ENCODE measurements at regions not wholly inside any gene's neighbourhood (a gene's known extent, or its start where the extent isn't known, plus 50 kb on each side); places are given as distances from the start of the nearest gene placed in this dataset.

DNA sequence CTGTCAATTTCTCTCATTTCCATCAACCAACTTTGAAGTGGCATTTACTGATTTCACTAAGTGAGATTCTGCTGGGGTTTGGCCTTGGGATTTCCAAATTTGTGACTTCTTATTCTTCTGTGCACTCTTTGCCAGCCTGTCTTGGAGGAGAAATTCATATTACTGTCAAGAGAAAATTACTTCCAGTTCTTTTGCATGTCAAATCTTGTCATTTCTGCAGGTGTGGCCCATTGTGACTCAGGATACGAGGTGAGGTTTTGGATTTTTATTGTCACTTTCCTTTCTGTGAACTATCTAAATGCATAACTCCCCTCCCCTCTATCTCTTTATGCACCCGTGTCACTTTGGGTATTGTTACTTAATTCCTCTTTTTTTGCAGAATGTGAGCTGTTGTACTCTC is 102.6 kb upstream of the GUCY1A1 start:
- no peaks in the 10 kb centered on the region for H3K4me1 ChIP-seq (ENCODE audit: insufficient read depth, low read length)
- intact Hi-C loops (cut with DNase I, micrococcal nuclease) = no loop called here
- no peak overlapping the region for H3K27ac Mint-ChIP-seq
- ChIA-PET CTCF (no interaction called here), POLR2A (no interaction called here)
- TF ChIP-seq, protein P1, sequence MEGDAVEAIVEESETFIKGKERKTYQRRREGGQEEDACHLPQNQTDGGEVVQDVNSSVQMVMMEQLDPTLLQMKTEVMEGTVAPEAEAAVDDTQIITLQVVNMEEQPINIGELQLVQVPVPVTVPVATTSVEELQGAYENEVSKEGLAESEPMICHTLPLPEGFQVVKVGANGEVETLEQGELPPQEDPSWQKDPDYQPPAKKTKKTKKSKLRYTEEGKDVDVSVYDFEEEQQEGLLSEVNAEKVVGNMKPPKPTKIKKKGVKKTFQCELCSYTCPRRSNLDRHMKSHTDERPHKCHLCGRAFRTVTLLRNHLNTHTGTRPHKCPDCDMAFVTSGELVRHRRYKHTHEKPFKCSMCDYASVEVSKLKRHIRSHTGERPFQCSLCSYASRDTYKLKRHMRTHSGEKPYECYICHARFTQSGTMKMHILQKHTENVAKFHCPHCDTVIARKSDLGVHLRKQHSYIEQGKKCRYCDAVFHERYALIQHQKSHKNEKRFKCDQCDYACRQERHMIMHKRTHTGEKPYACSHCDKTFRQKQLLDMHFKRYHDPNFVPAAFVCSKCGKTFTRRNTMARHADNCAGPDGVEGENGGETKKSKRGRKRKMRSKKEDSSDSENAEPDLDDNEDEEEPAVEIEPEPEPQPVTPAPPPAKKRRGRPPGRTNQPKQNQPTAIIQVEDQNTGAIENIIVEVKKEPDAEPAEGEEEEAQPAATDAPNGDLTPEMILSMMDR (IDR thresholded peaks at IDR 0.05) = no peak
- no peaks in the 10 kb centered on the region for H3K27me3 ChIP-seq (ENCODE audit: control insufficient read depth in 1 of 2, insufficient read depth in 2 of 2, low read length in 2 of 2)
- H3K4me3 ChIP-seq (ENCODE audit: low read length) = no peak overlapping the region
- no peaks in the 10 kb centered on the region for H3K36me3 Mint-ChIP-seq (ENCODE audit: low read depth)
- H3K9me3 ChIP-seq (ENCODE audit: control insufficient read depth in 1 of 2, insufficient read depth in 1 of 2, low read length in 2 of 2) = no peaks in the 10 kb centered on the region
- H3K27ac ChIP-seq (ENCODE audit: low read depth in 1 of 2, low read length in 2 of 2) = no peak overlapping the region
- H3K4me1 Mint-ChIP-seq (ENCODE audit: low read depth) = no peaks in the 10 kb centered on the region
- DNase-seq (no peak), ATAC-seq (ENCODE audit: poor library complexity) (no peak)
- no peaks in the 10 kb centered on the region for H3K9me3 Mint-ChIP-seq
- H3K4me3 Mint-ChIP-seq = no peak overlapping the region
- H3K36me3 ChIP-seq (ENCODE audit: insufficient read depth, low read length) = no peaks in the 10 kb centered on the region
- no peaks in the 10 kb centered on the region for H3K27me3 Mint-ChIP-seq

DNA sequence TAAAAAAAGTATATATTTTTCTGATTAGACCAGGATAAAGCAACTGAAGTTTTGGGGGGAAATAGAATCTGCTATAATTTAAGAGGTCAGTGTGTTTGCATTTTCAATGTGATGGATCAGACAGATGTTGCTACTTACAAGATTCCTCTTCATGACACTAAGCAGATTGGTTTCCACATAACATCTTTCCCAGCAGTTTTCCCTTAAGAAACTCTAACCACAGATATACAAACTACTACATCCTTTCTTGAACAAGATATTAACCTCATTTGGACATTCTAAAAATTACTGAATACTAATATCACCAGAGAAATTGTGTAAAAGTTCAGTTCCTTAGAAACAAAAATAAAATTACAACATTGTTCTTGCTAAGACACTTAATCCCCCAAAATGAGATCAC is 106.7 kb upstream of the GUCY1A1 start:
- no peak for ATAC-seq (ENCODE audit: poor library complexity)
- H3K9me3 ChIP-seq (ENCODE audit: control insufficient read depth in 1 of 2, insufficient read depth in 1 of 2, low read length in 2 of 2) = no peaks in the 10 kb centered on the region
- ChIA-PET POLR2A (no interaction called here), CTCF (no interaction called here)
- H3K27me3 ChIP-seq (ENCODE audit: control insufficient read depth in 1 of 2, insufficient read depth in 2 of 2, low read length in 2 of 2) = no peaks in the 10 kb centered on the region
- H3K9me3 Mint-ChIP-seq = peaks cover 3% of the 10 kb centered on the region
- H3K4me1 Mint-ChIP-seq (ENCODE audit: low read depth) = no peaks in the 10 kb centered on the region
- no peaks in the 10 kb centered on the region for H3K27me3 Mint-ChIP-seq
- intact Hi-C loops (cut with DNase I, micrococcal nuclease) = no loop called here
- TF ChIP-seq, protein P1 (IDR thresholded peaks at IDR 0.05) = no peak
- no peak overlapping the region for H3K27ac Mint-ChIP-seq
- H3K36me3 Mint-ChIP-seq (ENCODE audit: low read depth) = no peaks in the 10 kb centered on the region
- no peak overlapping the region for H3K27ac ChIP-seq (ENCODE audit: low read depth in 1 of 2, low read length in 2 of 2)
- H3K4me3 ChIP-seq (ENCODE audit: low read length) = no peak overlapping the region
- no peaks in the 10 kb centered on the region for H3K36me3 ChIP-seq (ENCODE audit: insufficient read depth, low read length)
- DNase-seq = no peak
- no peak overlapping the region for H3K4me3 Mint-ChIP-seq
- H3K4me1 ChIP-seq (ENCODE audit: insufficient read depth, low read length) = no peaks in the 10 kb centered on the region

DNA sequence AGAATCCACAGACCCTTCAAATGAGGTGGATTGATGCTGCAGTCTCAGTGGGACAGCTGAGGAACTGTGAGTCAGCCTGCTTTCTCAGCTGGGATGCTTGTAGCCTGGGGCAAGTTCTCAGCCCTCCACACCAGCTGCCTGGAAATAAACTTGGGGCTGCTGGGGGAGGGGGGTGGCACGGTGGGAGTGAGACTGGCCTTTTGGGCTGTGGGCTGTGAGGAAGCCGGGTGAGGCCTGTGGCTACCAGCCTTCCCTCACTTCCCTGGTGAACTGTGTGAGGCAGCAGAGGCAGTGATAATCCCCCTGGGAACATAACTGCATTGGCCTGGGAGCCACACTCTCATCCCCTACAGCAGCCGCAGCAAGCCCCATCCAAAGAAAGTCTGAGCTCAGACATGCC is 114.5 kb upstream of the GUCY1A1 start:
- H3K36me3 Mint-ChIP-seq (ENCODE audit: low read depth) = no peaks in the 10 kb centered on the region

More for the DNA sequence above, 114.5 kb upstream of the GUCY1A1 start:
- ATAC-seq (ENCODE audit: poor library complexity) (no peak), DNase-seq (no peak)
- H3K4me1 ChIP-seq (ENCODE audit: insufficient read depth, low read length) = no peaks in the 10 kb centered on the region
- no peak overlapping the region for H3K27ac ChIP-seq (ENCODE audit: low read depth in 1 of 2, low read length in 2 of 2)
- ChIA-PET CTCF (no interaction called here), POLR2A (no interaction called here)
- H3K9me3 Mint-ChIP-seq = peaks cover 3% of the 10 kb centered on the region
- H3K27me3 Mint-ChIP-seq = no peaks in the 10 kb centered on the region
- intact Hi-C loops (cut with DNase I, micrococcal nuclease) = no loop called here
- no peak overlapping the region for H3K27ac Mint-ChIP-seq
- no peak overlapping the region for H3K4me3 Mint-ChIP-seq
- no peaks in the 10 kb centered on the region for H3K4me1 Mint-ChIP-seq (ENCODE audit: low read depth)
- no peaks in the 10 kb centered on the region for H3K27me3 ChIP-seq (ENCODE audit: control insufficient read depth in 1 of 2, insufficient read depth in 2 of 2, low read length in 2 of 2)
- peaks cover 0 to 9% of the 10 kb centered on the region in 2 experiments for H3K9me3 ChIP-seq (ENCODE audit: control insufficient read depth in 1 of 2, insufficient read depth in 1 of 2, low read length in 2 of 2)
- H3K36me3 ChIP-seq (ENCODE audit: insufficient read depth, low read length) = no peaks in the 10 kb centered on the region
- TF ChIP-seq, protein P1 (IDR thresholded peaks at IDR 0.05) = no peak
- H3K4me3 ChIP-seq (ENCODE audit: low read length) = no peak overlapping the region

Data from CD4-positive, alpha-beta T cell (primary cell).